Heart left ventricle (tissue), 13 donors: ENCODE measurements at regions not wholly inside any gene's neighbourhood (a gene's known extent, or its start where the extent isn't known, plus 50 kb on each side); places are given as distances from the start of the nearest gene placed in this dataset.

Source experiments
- CTCF ChIP-seq, 12 donors: fragments of 200-600 bp; sonication (generic) in 4 of 12; IDR thresholded peaks; one replicate each; pipeline versions ENCODE4 v1.5.0 to v1.8.0; 2018 to 2022; ENCODE audit warnings: antibody characterized with exemption in 12 of 12, mild to moderate bottlenecking in 5 of 12
- POLR2A ChIP-seq, 2 donors: fragments of 450-650 bp; IDR thresholded peaks; one replicate each; pipeline ENCODE4 v1.6.1; 2017; ENCODE audit warnings: antibody characterized with exemption in 2 of 2, mild to moderate bottlenecking in 2 of 2, moderate library complexity in 2 of 2
- donor health status: ischemic (EF 13 %, LVEDD 7.1; RV severe dilation, severe dysfunction).
- donor health status: DM: no; HTN: yes; CAD: no.
- donor health status: DM: no; HTN: no; CAD: no.
- donor health status: ischemic (EF 25% LVEDD 6.9; RV normal size, moderate dysfunction).
- donor health status: ischemic (EF 25% LVEDD 5.7; RV mildly dilated, moderate dysfunction).
- donor health status: ischemic (EF 35%, LVEDD 5.7; RV mildly dilated, moderate dysfunction).
- donor health status: nonischemic (EF 11% LVEDD 7.7; RV severe dilation, severe dysfunction).
- donor health status: DM: yes; HTN: yes; CAD: no.
- donor health status: PGD.
- donor health status: ischemic (EF 29% LVEDD 5.4; RV normal size, mild dysfunction).
- donor health status: nonischemic (EF 23%, LVEDD 6.1; RV moderate dilation, normal function).

GRCh38 chr2:92073815-92074548, 2797.2 kb upstream of the TEKT4 start:
- no peak for TF ChIP-seq POLR2A (IDR thresholded peaks at IDR 0.05)
- no peak for TF ChIP-seq CTCF (IDR thresholded peaks at IDR 0.05)
